H1 (cell line): ENCODE measurements at regions not wholly inside any gene's neighbourhood (a gene's known extent, or its start where the extent isn't known, plus 50 kb on each side); places are given as distances from the start of the nearest gene placed in this dataset.

Experiments used
- CTCF ChIA-PET: fragments of 300-600 bp; sonication (Branson Sonifier 250); formaldehyde crosslinking; loops from one replicate; lab custom pipeline; 2021; ENCODE audit not compliant: partially characterized antibody; lab: Charles Lee
- POLR2A ChIA-PET: fragments of 300-600 bp; sonication (Branson Sonifier 250); formaldehyde crosslinking; loops from one replicate; lab custom pipeline; 2021; ENCODE audit warnings: inconsistent platforms; ENCODE audit not compliant: partially characterized antibody; lab: Charles Lee
- DNase-seq, 2 experiments: peaks; one replicate each; pipeline versions ENCODE4 v3.0.0 to v3.0.0-alpha.2; 2010 to 2022; ENCODE audit warnings: low spot score in 2 of 2, low read depth in 1 of 2, mixed read lengths in 1 of 2
- FAIRE-seq: peaks from 2 replicates; lab custom pipeline; 2011; peaks lifted over from hg19 to GRCh38; lab: Jason Lieb, UNC
- H2AFZ ChIP-seq: 2 replicates; pipeline ENCODE4 v1.8.1; 2012; ENCODE audit warnings: low read length, inconsistent platforms
- H2AK5ac ChIP-seq: 2 replicates; pipeline ENCODE4 v1.6.1; 2013; ENCODE audit warnings: low read depth, low read length
- H2BK120ac ChIP-seq: replicated peaks from 2 replicates; pipeline ENCODE3; 2013; ENCODE audit warnings: low read depth, low read length, inconsistent platforms
- H2BK12ac ChIP-seq: 2 replicates; pipeline ENCODE4 v1.6.1; 2013; ENCODE audit warnings: low read depth, low read length
- H2BK15ac ChIP-seq: 2 replicates; pipeline ENCODE4 v1.6.1; 2013; ENCODE audit warnings: low read length
- H2BK20ac ChIP-seq: 2 replicates; pipeline ENCODE4 v1.6.1; 2013; ENCODE audit warnings: low read length
- H2BK5ac ChIP-seq: 2 replicates; pipeline ENCODE4 v1.6.1; 2013; ENCODE audit warnings: low read depth, low read length
- H3K14ac ChIP-seq: 2 replicates; pipeline ENCODE4 v1.6.1; 2013; ENCODE audit warnings: inconsistent platforms; ENCODE audit not compliant: insufficient read length
- H3K18ac ChIP-seq: 2 replicates; pipeline ENCODE4 v1.6.1; 2013; ENCODE audit warnings: low read length; ENCODE audit errors: extremely low read depth
- H3K23ac ChIP-seq: 2 replicates; pipeline ENCODE4 v1.6.1; 2013; ENCODE audit warnings: inconsistent platforms; ENCODE audit not compliant: insufficient read length
- H3K23me2 ChIP-seq: 2 replicates; pipeline ENCODE4 v1.6.1; 2013; ENCODE audit warnings: low read depth, low read length
- H3K27ac ChIP-seq: 2 replicates; pipeline ENCODE4 v1.6.1; 2011; ENCODE audit warnings: low read depth, low read length, inconsistent platforms
- H3K27me3 ChIP-seq, 4 experiments: replicated peaks in 1 of 4; 1 replicate in 1 of 4; 2 replicates in 3 of 4; pipeline versions ENCODE4 v1.6.1 to v1.8.1; 2011 to 2013; ENCODE audit warnings: low read length in 3 of 4, mild to moderate bottlenecking in 3 of 4, inconsistent platforms in 2 of 4, mixed read lengths in 2 of 4, moderate library complexity in 1 of 4; ENCODE audit not compliant: control insufficient read depth in 3 of 4, insufficient read depth in 3 of 4; ENCODE audit errors: extremely low read depth in 1 of 4
- H3K36me3 ChIP-seq, 4 experiments: 2 replicates each; pipeline versions ENCODE4 v1.6.1 to v1.8.1; 2011 to 2013; ENCODE audit warnings: mild to moderate bottlenecking in 4 of 4, low read length in 3 of 4, moderate library complexity in 2 of 4, control low read depth in 1 of 4, inconsistent platforms in 1 of 4; ENCODE audit not compliant: insufficient read depth in 4 of 4, control insufficient read depth in 2 of 4
- H3K4ac ChIP-seq: replicated peaks from 2 replicates; pipeline ENCODE3; 2013; ENCODE audit warnings: low read length, low read depth, mixed read lengths, inconsistent platforms; ENCODE audit not compliant: insufficient read length
- H3K4me1 ChIP-seq, 4 experiments: replicated peaks in 1 of 4; 1 replicate in 1 of 4; 2 replicates in 3 of 4; pipeline versions ENCODE4 v1.6.1 to v1.8.1; 2011 to 2013; ENCODE audit warnings: low read length in 3 of 4, inconsistent platforms in 2 of 4, mixed read lengths in 1 of 4; ENCODE audit not compliant: insufficient read depth in 4 of 4, control insufficient read depth in 3 of 4
- H3K4me2 ChIP-seq, 2 experiments: 2 replicates each; pipeline versions ENCODE4 v1.6.1 to v1.8.1; 2011 to 2013; ENCODE audit warnings: low read depth in 2 of 2, low read length in 2 of 2, control low read depth in 1 of 2, inconsistent platforms in 1 of 2, mild to moderate bottlenecking in 1 of 2; ENCODE audit not compliant: insufficient read depth in 1 of 2
- H3K4me3 ChIP-seq, 4 experiments: fragments of 200-600, 300-600 bp in 1 of 4; sonication (generic), shearing (Covaris generic), sonication (Bioruptor Twin) in 1 of 4; 2 replicates each; pipeline versions ENCODE4 v1.5.1 to v1.8.1; 2011 to 2016; ENCODE audit warnings: low read length in 4 of 4, low read depth in 3 of 4, control low read depth in 2 of 4, inconsistent platforms in 2 of 4, mild to moderate bottlenecking in 2 of 4, mixed read lengths in 1 of 4, moderate library complexity in 1 of 4; ENCODE audit not compliant: insufficient read depth in 2 of 4; ENCODE audit errors: extremely low read depth in 1 of 4
- H3K56ac ChIP-seq: replicated peaks from 2 replicates; pipeline ENCODE3; 2013; ENCODE audit warnings: low read depth, mild to moderate bottlenecking, mixed read lengths, low read length, inconsistent platforms; ENCODE audit not compliant: insufficient read length
- H3K79me1 ChIP-seq: 2 replicates; pipeline ENCODE4 v1.6.1; 2013; ENCODE audit warnings: low read depth, low read length, control low read depth
- H3K79me2 ChIP-seq, 2 experiments: 2 replicates each; pipeline versions ENCODE4 v1.6.1 to v1.8.1; 2012 to 2013; ENCODE audit warnings: low read length in 2 of 2, mild to moderate bottlenecking in 2 of 2, inconsistent platforms in 1 of 2; ENCODE audit not compliant: insufficient read depth in 2 of 2, control insufficient read depth in 1 of 2
- H3K9ac ChIP-seq, 4 experiments: replicated peaks in 1 of 4; 1 replicate in 1 of 4; 2 replicates in 3 of 4; pipeline versions ENCODE4 v1.6.1 to v1.8.1; 2011 to 2013; ENCODE audit warnings: low read depth in 3 of 4, low read length in 3 of 4, control low read depth in 2 of 4, mild to moderate bottlenecking in 2 of 4, moderate library complexity in 2 of 4, inconsistent platforms in 1 of 4; ENCODE audit errors: extremely low read depth in 1 of 4
- H3K9me3 ChIP-seq, 2 experiments: 2 replicates each; pipeline versions ENCODE4 v1.6.1 to v1.8.1; 2012 to 2013; ENCODE audit warnings: mild to moderate bottlenecking in 2 of 2, moderate library complexity in 2 of 2, control low read depth in 1 of 2, inconsistent platforms in 1 of 2, low read depth in 1 of 2, low read length in 1 of 2, mixed read lengths in 1 of 2; ENCODE audit not compliant: insufficient read depth in 2 of 2
- H4K20me1 ChIP-seq, 2 experiments: replicated peaks in 1 of 2; 2 replicates each; pipeline versions ENCODE3 to v1.8.1; 2011 to 2013; ENCODE audit warnings: inconsistent platforms in 2 of 2, low read length in 2 of 2, mild to moderate bottlenecking in 1 of 2; ENCODE audit not compliant: insufficient read depth in 2 of 2, control insufficient read depth in 1 of 2
- H4K5ac ChIP-seq: 2 replicates; pipeline ENCODE4 v1.6.1; 2013; ENCODE audit warnings: low read length, low read depth, mixed read lengths, inconsistent platforms; ENCODE audit not compliant: insufficient read length
- H4K8ac ChIP-seq: 2 replicates; pipeline ENCODE4 v1.8.0; 2013; ENCODE audit warnings: mild to moderate bottlenecking, moderate library complexity, low read length, inconsistent platforms; ENCODE audit not compliant: insufficient read depth; ENCODE audit errors: extremely low read depth
- H4K91ac ChIP-seq: replicated peaks from 2 replicates; pipeline ENCODE3; 2013; ENCODE audit warnings: low read length, mixed read lengths, inconsistent platforms; ENCODE audit not compliant: insufficient read length
- BACH1 ChIP-seq: IDR thresholded peaks from 2 replicates; pipeline ENCODE4 v1.6.1; 2012; ENCODE audit warnings: low read length, improper control_type of control experiment
- CEBPB ChIP-seq: IDR thresholded peaks from 2 replicates; pipeline ENCODE4 v1.6.1; 2012; ENCODE audit warnings: low read depth, low read length
- EZH2 ChIP-seq: fragments of 200-600 bp; sonication (generic); IDR thresholded peaks from 2 replicates; pipeline ENCODE4 v1.7.1; 2012; ENCODE audit warnings: low read depth, mild to moderate bottlenecking, moderate library complexity, low read length, inconsistent platforms; ENCODE audit not compliant: severe bottlenecking
- RAD21 ChIP-seq, 2 experiments: IDR thresholded peaks in 1 of 2; conservative IDR thresholded peaks in 1 of 2; 2 replicates each; pipeline ENCODE4 v1.6.1; 2011; ENCODE audit warnings: low read depth in 2 of 2, low read length in 2 of 2, improper control_type of control experiment in 1 of 2, inconsistent platforms in 1 of 2, mild to moderate bottlenecking in 1 of 2, moderate library complexity in 1 of 2
- WGBS, 2 experiments: shearing (Covaris generic) in 1 of 2; methylation state at CpG; one replicate each; pipeline versions ENCODE4 v1.1.6 to v1.1.7; 2013 to 2015; ENCODE audit warnings: low lambda C conversion rate in 2 of 2, mixed read lengths in 2 of 2, inconsistent platforms in 1 of 2, low coverage in 1 of 2, missing lambda C conversion rate in 1 of 2; ENCODE audit not compliant: insufficient replicate concordance in 2 of 2, insufficient coverage in 1 of 2, insufficient read length in 1 of 2; ENCODE audit errors: extremely low coverage in 1 of 2, missing lambda C conversion rate in 1 of 2; 5-methylcytosine and 5-hydroxymethylcytosine counted together

GRCh38 chrX:45781901-45782553 is 581.4 kb upstream of the DIPK2B start:
- POLR2A ChIA-PET: no interaction called here
- Histone ChIP-seq H3K79me2 (peaks cover 5 to 98% of the 10 kb centered on the region in 2 experiments; a peak in 3 of 4 replicates), H3K27ac (no peak overlapping the region)
- TF ChIP-seq BACH1 (peak; percentile 72), RAD21 (IDR thresholded peaks at IDR 0.05 in 1 of 2, conservative IDR thresholded peaks at IDR 0.05 in 1 of 2; ENCODE audit: low read depth in 2 of 2, low read length in 2 of 2) (peak; percentile 15 to 17; a peak in 2 of 4 replicates), CEBPB (no peak), EZH2 (no peak)

More at GRCh38 chrX:45781901-45782553, 581.4 kb upstream of the DIPK2B start:
- Histone ChIP-seq H3K9me3 (no peaks in the 10 kb centered on the region), H3K14ac (no peak overlapping the region), H2BK20ac (no peak overlapping the region), H2BK12ac (no peak overlapping the region), H3K18ac (no peak overlapping the region; the same call in 1 of the 2 replicates), H4K5ac (no peak overlapping the region), H3K56ac (no peak overlapping the region), H4K91ac (no peak overlapping the region), H2AK5ac (no peak overlapping the region), H3K4me1 (peaks cover 0 to 6% (median 1%) of the 10 kb centered on the region in 4 experiments; a peak in 4 of 7 replicates), H3K4me2 (no peak overlapping the region), H2AFZ (no peak overlapping the region), H3K4me3 (no peak overlapping the region), H3K27me3 (no peaks in the 10 kb centered on the region), H3K23me2 (no peaks in the 10 kb centered on the region), H3K4ac (no peak overlapping the region), H4K8ac (no peak overlapping the region), H3K36me3 (peaks cover 0 to 12% (median 0%) of the 10 kb centered on the region in 4 experiments; a peak in 4 of 8 replicates), H3K9ac (no peak overlapping the region), H2BK15ac (no peak overlapping the region), H4K20me1 (peaks cover 11 to 19% of the 10 kb centered on the region in 2 experiments), H3K23ac (no peak overlapping the region), H2BK120ac (no peak overlapping the region), H2BK5ac (no peak overlapping the region), H3K79me1 (peaks cover 2% of the 10 kb centered on the region; the same call in 1 of the 2 replicates)
- FAIRE-seq (peak; percentile 72), DNase-seq (no peak)
- CTCF ChIA-PET: interaction anchor here (0.6 kb wide), 1 partner anchor 266 kb away, joined by 3 read pairs; no protein-coding TSS in a partner anchor
- 68% methylated on average over 4 of the region's 4 CpGs; no CpG with 5 or more reads in 1 of the 2 experiments for WGBS, 2 experiments
